HG03039 (cell line): ENCODE measurements at regions not wholly inside any gene's neighbourhood (a gene's known extent, or its start where the extent isn't known, plus 50 kb on each side); places are given as distances from the start of the nearest gene placed in this dataset.

Source experiments
- ATAC-seq: cut with Tn5 transposase; IDR thresholded peaks from one replicate; pipeline ENCODE4 v1.9.1; 2021; ENCODE audit warnings: mild to moderate bottlenecking, moderate library complexity; ENCODE audit not compliant: unreplicated experiment

DNA sequence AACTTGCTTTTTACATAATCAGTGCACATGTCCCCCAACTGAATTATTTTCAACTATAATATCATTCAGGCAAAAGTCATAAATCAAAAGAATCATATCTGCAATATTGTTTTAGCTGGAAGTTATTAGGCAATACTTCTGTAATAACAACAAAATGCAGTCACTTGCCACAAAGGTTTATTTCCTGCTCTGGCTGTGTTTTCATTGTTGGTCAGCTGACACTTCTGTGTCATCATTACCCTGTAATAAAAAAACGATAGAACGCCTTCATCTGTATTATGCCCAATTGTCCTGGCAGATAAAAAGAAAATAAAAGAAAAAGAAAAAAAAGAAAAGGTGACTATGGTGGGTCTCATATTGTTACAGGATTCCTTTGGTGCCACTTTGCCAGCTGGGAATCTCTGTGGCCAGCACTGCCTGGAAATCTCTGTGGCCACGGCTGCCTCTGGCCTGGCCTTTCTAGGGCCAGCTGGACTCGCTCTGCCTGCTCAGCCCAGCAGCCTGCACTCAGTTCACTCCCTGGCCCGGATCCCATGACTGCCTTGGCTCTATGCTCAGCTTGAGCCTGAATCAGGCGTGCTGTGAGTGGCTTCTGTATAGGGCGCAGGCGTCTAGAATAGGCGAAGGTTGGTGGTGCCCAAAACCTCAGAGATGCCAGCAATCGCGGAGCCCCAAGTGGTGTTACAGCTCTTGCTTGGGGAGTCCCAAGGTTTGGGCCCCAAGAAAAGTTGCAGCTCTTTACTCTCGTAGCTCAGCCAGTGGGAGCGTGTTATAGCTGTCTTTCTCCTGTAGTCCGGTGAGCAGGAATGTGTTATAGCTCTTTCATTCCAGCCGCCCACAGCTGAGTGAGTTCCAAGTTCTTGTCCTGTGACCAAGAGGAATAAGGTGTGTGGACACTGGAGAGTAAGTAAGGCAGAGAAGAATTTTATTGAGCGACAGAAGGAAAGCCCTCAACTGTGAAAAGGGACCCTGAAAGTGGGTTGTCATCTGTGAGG is 1227.1 kb downstream of the SLITRK1 start:
- ATAC-seq: no peak

DNA sequence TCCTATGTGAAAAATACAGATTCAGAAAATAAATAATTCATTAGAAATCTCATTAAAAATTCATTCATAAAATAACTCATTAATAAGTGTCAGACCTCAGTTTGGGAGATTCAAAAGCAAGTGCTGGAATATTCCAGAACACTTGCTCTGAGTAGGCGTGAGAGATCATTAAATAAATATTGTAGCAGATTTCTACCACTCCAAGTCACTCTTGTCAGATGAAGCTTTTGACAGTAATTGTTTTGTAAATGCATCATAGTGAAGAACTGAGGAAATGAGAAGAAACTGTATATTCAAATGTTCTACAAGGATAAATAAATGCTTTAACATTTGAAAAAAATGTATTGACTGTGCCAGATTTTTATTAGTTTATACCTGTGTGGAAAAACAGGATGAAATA is 1228.1 kb downstream of the SLITRK1 start:
- ATAC-seq: no peak

DNA sequence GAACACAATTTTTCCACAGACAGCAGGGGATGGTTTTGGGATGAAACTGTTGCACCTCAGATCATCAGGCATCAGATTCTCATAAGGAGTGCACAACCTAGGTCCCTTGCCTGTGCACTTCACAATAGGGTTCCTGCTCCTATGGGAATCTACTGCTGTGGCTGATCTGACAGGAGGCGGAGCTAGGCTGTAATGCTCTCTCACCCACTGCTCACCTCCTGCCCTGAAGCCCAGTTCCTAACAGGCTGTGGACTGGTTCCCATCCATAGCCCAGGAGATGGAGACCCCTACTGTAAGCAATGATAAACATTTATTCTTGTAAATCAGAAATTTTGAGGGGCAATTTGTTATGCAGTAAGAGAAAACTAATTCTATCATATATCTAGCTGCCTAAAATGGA is 1234.7 kb downstream of the SLITRK1 start:
- no peak for ATAC-seq

GRCh38 chr13:82636119-82636518 is 1246.2 kb downstream of the SLITRK1 start:
- no peak for ATAC-seq

GRCh38 chr13:82634946-82635345 is 1247.3 kb downstream of the SLITRK1 start:
- ATAC-seq: no peak

DNA sequence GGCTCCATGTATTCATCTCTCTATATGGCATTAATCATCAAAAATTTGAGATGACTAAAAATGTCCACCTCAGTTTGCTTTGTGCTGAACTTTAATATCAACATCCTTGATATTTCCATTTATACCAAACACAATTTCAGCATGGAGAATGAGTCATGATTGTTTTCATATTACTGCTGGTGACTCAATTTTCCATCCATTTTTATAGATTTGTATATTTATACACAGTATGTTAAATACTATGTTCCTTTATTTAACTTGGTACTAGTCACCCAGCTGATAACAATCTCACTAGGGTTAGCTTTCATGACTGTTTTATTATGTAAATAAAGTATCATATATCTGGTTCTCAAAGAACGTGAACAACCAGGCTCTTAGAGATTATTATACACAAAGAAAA is 1255.1 kb downstream of the SLITRK1 start:
- no peak for ATAC-seq

DNA sequence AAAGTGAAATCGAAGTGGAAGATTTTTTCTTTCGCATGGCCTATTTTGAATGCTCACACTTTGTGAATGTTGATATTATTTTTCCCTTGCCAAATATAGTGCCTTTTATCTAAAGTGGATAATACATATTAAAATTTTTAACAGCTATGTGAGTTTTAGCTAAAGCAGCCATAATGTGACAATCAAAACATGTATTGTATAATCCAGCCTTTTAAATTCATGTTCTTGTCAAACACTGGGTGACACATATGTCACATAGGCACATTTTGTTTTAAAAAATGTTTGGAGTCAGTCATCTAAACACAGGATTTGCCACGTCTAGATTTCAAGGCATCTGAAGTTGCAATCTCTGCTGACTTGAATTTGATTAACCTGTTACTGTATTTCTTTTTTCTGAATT is 1256.6 kb downstream of the SLITRK1 start:
- ATAC-seq: no peak

DNA sequence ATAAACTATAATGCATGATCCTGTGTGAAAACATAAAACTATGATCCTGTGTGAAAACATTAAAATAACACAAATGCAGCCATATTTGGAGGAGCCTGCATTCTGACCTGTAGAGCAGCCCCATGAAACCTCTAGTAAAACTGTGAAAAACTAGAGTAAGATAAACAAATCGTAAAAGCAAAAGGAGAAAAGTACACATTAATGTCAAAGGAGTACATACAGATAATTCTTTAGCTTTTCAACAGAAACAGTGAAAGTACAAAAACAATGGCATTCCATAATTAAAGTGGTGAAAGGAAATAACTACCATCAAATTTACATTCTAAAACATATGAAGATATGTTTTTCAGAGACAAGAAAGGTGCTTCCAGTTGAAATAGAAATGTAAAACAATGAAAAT is 1267.2 kb downstream of the SLITRK1 start:
- no peak for ATAC-seq

DNA sequence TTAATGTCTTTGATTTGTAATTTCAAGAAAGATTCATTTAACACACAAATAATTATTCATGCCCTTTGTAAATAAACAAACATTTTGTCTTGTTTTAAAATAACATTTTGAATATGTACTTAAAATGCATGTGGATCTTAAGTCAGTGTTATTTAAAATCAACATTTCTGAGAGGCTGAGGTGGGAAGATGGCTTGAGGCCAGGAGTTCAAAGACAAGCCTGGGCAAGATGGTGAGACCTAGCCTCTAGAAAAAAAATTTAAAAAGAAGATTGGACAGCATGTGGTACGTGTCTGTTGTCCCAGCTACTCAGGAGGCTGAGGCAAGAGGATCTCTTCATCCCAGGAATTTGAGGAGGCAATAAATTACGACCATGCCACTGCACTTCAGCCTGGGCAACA is 1268.2 kb downstream of the SLITRK1 start:
- ATAC-seq: no peak

GRCh38 chr13:82606008-82606407 is 1276.3 kb downstream of the SLITRK1 start:
- ATAC-seq: no peak

DNA sequence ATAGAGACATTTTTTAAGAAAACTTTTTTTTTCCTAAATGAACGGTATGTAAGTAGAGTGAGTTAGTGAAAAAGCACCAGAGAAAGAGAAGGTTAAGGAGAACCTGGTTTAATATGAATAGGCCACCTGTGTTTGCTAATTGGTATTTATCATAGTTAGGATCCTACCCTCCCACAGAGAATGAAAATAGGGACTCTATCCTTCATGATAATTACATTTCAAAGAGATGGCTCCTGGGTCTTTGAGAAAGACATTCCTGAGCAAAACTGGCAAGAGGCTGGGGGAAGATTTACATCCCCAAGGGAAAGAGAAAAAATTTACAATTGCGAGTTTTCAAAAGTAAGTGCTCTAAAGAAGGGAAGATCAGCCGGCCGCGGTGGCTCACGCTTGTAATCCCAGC is 1284.5 kb downstream of the SLITRK1 start:
- ATAC-seq: no peak

DNA sequence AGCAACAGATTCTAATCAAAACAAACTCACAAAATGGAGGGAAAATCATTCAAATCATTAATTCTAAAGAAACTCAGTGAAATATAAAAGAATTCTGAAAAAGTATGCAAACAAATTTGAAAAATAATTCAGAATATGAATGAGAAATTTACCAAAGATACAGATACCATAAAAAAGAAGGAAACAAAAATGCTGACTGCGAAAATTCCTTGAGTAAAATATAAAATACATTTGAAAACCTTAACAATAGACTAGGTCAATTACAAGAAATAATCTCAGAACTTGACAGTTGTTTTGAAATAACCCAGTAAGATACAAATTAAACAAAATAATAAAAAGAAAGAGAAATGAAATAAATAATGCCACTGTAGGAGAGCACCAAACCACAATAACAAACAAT is 1289.0 kb downstream of the SLITRK1 start:
- no peak for ATAC-seq

GRCh38 chr13:82571653-82572052 is 1310.6 kb downstream of the SLITRK1 start:
- ATAC-seq: no peak

- no peak for ATAC-seq
Observed at GRCh38 chr13:82569581-82569980, 1312.7 kb downstream of the SLITRK1 start.

- no peak for ATAC-seq
Observed at GRCh38 chr13:82566864-82567263, 1315.4 kb downstream of the SLITRK1 start.

- ATAC-seq: no peak
Observed at GRCh38 chr13:82565201-82565600, 1317.1 kb downstream of the SLITRK1 start.

- ATAC-seq: no peak
Observed at GRCh38 chr13:82560889-82561288, 1321.4 kb downstream of the SLITRK1 start.

- ATAC-seq: no peak
Observed at GRCh38 chr13:82522872-82523271, 1359.4 kb downstream of the SLITRK1 start.

DNA sequence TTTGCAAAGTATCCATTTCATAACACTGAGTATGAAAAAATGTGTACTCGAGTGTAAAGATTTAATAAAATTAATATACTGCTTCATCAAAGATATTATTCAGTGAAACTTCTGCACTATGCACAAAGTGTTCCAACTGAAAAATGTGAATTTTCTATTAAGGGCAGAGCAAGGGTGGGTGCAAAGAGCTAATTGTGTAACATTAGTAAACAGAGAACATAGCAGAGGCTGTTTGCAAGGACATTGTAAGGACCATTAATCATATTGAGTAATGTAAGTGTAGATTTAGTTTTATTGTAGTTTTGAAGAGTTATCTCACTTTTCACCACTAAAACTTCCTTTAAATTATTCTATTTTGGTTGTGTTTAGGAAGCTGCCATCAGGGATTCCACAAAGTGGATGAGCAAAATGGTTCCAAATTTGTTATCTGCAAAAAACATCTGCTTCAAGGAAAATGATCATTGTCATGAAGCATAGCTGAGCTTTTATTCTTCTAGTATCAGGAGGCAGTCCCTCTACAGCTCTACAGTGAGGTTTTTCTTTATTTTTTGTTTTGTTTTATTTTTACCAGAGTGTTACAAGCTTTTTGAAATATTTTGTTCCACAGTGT is 1375.4 kb downstream of the SLITRK1 start:
- ATAC-seq: no peak

GRCh38 chr13:82501834-82502233 is 1380.4 kb downstream of the SLITRK1 start:
- ATAC-seq: no peak

DNA sequence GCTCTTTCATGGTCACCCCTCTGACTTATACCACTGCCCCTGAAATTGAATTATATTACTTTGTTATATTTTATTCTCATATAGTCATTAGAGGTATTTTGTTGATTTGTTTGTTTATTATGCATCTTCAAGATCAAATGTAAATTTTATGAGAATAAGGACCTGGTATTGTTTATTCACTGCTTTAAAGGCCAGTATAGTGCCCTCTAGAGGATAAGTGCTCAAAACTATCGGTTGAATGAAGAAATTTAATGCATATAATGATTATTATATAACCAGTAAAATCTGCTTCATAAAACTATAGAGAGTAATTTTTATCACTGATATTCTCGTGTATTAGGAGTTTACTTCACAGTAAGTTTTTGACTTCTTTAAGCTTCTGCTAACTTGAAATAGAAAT is 1401.9 kb downstream of the SLITRK1 start:
- no peak for ATAC-seq

DNA sequence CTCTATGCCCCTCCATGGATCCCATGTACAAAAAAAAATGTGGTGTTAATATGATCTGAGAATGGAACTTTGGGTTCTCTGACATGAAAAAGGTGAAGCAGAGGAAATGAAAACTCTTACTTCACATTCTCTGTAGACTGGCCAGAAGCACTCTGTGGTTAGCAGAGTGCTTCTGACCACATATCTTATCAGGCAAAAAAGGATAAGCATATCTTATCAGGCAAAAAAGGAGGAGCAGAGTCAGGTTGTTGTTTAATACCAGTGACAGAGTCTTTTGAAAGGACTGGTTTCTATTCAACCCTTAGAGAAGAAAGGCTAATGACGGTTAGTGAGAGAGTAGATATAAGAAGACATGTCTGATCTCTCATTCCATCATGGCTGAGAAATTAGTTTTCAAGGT is 1404.8 kb downstream of the SLITRK1 start:
- no peak for ATAC-seq
